GM12891 (cell line): ENCODE measurements at regions not wholly inside any gene's neighbourhood (a gene's known extent, or its start where the extent isn't known, plus 50 kb on each side); places are given as distances from the start of the nearest gene placed in this dataset.

Experiments used
- POLR2A ChIP-seq: IDR thresholded peaks from 2 replicates; pipeline ENCODE4 v1.6.1; 2011; ENCODE audit warnings: low read depth, low read length, control low read depth
- POLR2AphosphoS5 ChIP-seq: IDR thresholded peaks from 2 replicates; pipeline ENCODE4 v1.6.1; 2011; ENCODE audit warnings: low read depth, low read length, control low read depth
- SPI1 ChIP-seq: IDR thresholded peaks from 2 replicates; pipeline ENCODE4 v1.6.1; 2011; ENCODE audit warnings: low read depth, low read length, control low read depth

GRCh38 chr4:156537286-156537685, 434.3 kb downstream of the PDGFC start:
- no peak for TF ChIP-seq POLR2A
- TF ChIP-seq SPI1, result no peak
- no peak for TF ChIP-seq POLR2AphosphoS5
